Duodenal mucosa (tissue), 2 donors: ENCODE measurements at regions not wholly inside any gene's neighbourhood (a gene's known extent, or its start where the extent isn't known, plus 50 kb on each side); places are given as distances from the start of the nearest gene placed in this dataset.

Experiments
- H3K27ac ChIP-seq: one replicate; pipeline ENCODE4 v1.7.0; 2013; ENCODE audit warnings: low read depth, low read length
- H3K27me3 ChIP-seq, 2 donors: one replicate each; pipeline ENCODE4 v1.7.0; 2013; ENCODE audit warnings: low read length in 2 of 2, control low read depth in 1 of 2; ENCODE audit not compliant: insufficient read depth in 2 of 2, control insufficient read depth in 1 of 2
- H3K36me3 ChIP-seq, 2 donors: one replicate each; pipeline ENCODE4 v1.7.0; 2013; ENCODE audit warnings: low read length in 2 of 2, control low read depth in 1 of 2; ENCODE audit not compliant: insufficient read depth in 2 of 2, control insufficient read depth in 1 of 2
- H3K4me1 ChIP-seq, 2 donors: one replicate each; pipeline ENCODE4 v1.7.0; 2013; ENCODE audit warnings: low read length in 2 of 2, control low read depth in 1 of 2; ENCODE audit not compliant: insufficient read depth in 2 of 2, control insufficient read depth in 1 of 2
- H3K4me3 ChIP-seq, 2 donors: one replicate each; pipeline ENCODE4 v1.7.0; 2013; ENCODE audit warnings: low read length in 2 of 2, low read depth in 1 of 2
- H3K9ac ChIP-seq, 2 donors: one replicate each; pipeline ENCODE4 v1.7.0; 2013; ENCODE audit warnings: low read length in 2 of 2, low read depth in 1 of 2
- H3K9me3 ChIP-seq, 2 donors: one replicate each; pipeline ENCODE4 v1.7.0; 2013; ENCODE audit warnings: low read length in 2 of 2, control low read depth in 1 of 2; ENCODE audit not compliant: control insufficient read depth in 1 of 2

DNA sequence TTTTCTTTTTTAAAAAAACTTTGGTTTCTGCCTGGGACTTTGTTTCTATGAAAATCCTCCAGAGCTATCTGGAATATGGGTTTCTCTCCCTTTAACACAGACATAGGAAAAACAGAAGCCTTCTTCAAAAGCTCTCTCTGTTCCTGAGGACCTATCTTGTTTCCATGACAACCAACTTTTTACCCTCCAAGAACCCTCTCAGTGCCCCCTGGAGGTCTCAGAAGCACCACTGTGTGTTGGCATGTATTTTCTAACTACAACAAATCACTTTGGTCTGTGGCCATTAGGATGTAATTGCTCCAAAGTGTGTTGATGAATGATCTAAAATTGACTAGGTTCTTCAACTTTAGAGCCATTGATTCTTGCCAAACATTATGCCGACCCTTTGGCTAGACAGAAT, 1331.6 kb downstream of the ADGRL3 start:
- Histone ChIP-seq H3K27ac (no peak overlapping the region), H3K9ac (no peak overlapping the region), H3K9me3 (no peaks in the 10 kb centered on the region), H3K36me3 (no peaks in the 10 kb centered on the region), H3K4me1 (peaks cover 13 to 14% of the 10 kb centered on the region in 2 donors), H3K27me3 (no peaks in the 10 kb centered on the region), H3K4me3 (no peak overlapping the region)

DNA sequence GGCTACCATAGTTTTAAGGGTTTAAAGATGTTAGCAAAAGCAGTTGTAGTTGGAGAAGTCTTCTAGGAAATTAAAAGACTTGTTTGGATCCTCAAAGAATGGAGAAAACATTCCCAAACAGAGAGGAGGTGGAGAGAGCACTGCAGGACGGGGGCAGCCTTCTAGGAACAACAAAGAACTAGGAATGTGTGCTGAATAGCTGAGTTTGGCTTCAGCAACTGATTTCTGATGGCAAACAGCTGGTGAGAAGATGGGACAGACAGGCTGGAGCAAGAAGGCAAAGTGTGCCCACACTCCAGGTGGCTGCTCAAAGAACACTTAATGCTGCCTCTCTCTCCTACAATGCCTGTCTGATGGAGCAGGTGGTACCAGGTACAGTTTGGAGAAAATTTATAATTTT, 1331.1 kb downstream of the ADGRL3 start:
- Histone ChIP-seq H3K27ac (no peak overlapping the region), H3K9ac (no peak overlapping the region), H3K4me3 (no peak overlapping the region), H3K27me3 (no peaks in the 10 kb centered on the region), H3K9me3 (no peaks in the 10 kb centered on the region), H3K4me1 (peaks cover 13 to 14% of the 10 kb centered on the region in 2 donors), H3K36me3 (no peaks in the 10 kb centered on the region)

GRCh38 chr4:62528874-62529273, 1328.7 kb downstream of the ADGRL3 start:
- H3K4me3 ChIP-seq, result no peak overlapping the region
- H3K9ac ChIP-seq, result no peak overlapping the region
- no peaks in the 10 kb centered on the region for H3K36me3 ChIP-seq
- H3K9me3 ChIP-seq, result peaks cover 0 to 1% of the 10 kb centered on the region in 2 donors
- no peak overlapping the region for H3K27ac ChIP-seq
- no peaks in the 10 kb centered on the region for H3K27me3 ChIP-seq
- H3K4me1 ChIP-seq, result peaks cover 5 to 14% of the 10 kb centered on the region in 2 donors

DNA sequence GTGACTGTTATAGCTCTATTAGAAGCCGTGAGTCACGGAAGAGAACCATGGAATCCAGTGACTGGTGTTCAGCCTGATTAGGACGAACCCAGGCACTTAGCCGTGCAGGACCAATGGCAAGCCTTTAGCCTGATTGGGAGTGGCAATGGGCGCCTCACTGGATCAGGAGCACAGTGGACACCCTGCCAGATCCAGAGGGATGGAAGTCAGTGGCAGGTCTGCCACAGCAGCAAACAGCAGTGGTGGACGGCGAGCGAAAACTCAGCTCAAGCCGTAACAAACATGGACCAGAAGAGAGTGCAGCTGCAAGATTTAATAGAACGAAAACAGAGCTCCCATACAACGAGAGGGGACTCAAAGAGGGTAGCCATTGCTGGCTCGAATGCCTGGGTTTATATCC, 1326.5 kb downstream of the ADGRL3 start:
- no peaks in the 10 kb centered on the region for H3K27me3 ChIP-seq
- H3K4me3 ChIP-seq, result no peak overlapping the region
- no peaks in the 10 kb centered on the region for H3K36me3 ChIP-seq
- no peak overlapping the region for H3K9ac ChIP-seq
- peaks cover 0 to 1% of the 10 kb centered on the region in 2 donors for H3K9me3 ChIP-seq
- peaks cover 5 to 9% of the 10 kb centered on the region in 2 donors for H3K4me1 ChIP-seq
- no peak overlapping the region for H3K27ac ChIP-seq

GRCh38 chr4:62523256-62523655, 1323.1 kb downstream of the ADGRL3 start:
- Histone ChIP-seq H3K36me3 (no peaks in the 10 kb centered on the region), H3K4me3 (no peak overlapping the region), H3K9ac (no peak overlapping the region), H3K9me3 (peaks cover 0 to 1% of the 10 kb centered on the region in 2 donors), H3K4me1 (no peaks in the 10 kb centered on the region), H3K27me3 (no peaks in the 10 kb centered on the region), H3K27ac (no peak overlapping the region)

- Histone ChIP-seq H3K4me1 (no peaks in the 10 kb centered on the region), H3K36me3 (no peaks in the 10 kb centered on the region), H3K9ac (no peak overlapping the region), H3K27ac (no peak overlapping the region), H3K27me3 (no peaks in the 10 kb centered on the region), H3K4me3 (no peak overlapping the region), H3K9me3 (peaks cover 0 to 1% of the 10 kb centered on the region in 2 donors)
Observed at GRCh38 chr4:62522273-62522672, 1322.1 kb downstream of the ADGRL3 start.

GRCh38 chr4:62517716-62518115, 1317.6 kb downstream of the ADGRL3 start:
- Histone ChIP-seq H3K36me3 (no peaks in the 10 kb centered on the region), H3K27me3 (no peaks in the 10 kb centered on the region), H3K27ac (no peak overlapping the region), H3K9ac (no peak overlapping the region), H3K4me3 (no peak overlapping the region), H3K4me1 (no peaks in the 10 kb centered on the region), H3K9me3 (no peaks in the 10 kb centered on the region)

DNA sequence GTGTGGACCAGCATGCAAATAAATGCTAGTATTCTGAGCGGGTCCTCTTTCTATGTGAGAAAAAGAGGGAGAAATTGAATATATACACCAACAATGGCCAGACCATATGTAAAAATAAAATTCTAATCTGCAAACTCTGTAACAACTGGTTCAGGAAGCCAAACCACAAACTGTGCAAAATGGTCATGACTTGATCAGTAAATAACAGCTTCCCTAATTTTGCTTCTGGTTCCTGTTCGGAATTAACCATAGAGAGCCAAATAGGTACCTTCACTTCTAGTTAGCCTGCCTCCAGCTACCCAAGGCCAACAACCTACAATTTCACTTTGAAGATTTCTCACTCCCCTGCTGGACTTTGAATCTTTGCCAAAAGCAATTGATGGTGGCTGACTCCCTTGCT, 1313.2 kb downstream of the ADGRL3 start:
- Histone ChIP-seq H3K36me3 (no peaks in the 10 kb centered on the region), H3K27ac (no peak overlapping the region), H3K4me3 (no peak overlapping the region), H3K4me1 (no peaks in the 10 kb centered on the region), H3K27me3 (no peaks in the 10 kb centered on the region), H3K9me3 (no peaks in the 10 kb centered on the region), H3K9ac (no peak overlapping the region)

DNA sequence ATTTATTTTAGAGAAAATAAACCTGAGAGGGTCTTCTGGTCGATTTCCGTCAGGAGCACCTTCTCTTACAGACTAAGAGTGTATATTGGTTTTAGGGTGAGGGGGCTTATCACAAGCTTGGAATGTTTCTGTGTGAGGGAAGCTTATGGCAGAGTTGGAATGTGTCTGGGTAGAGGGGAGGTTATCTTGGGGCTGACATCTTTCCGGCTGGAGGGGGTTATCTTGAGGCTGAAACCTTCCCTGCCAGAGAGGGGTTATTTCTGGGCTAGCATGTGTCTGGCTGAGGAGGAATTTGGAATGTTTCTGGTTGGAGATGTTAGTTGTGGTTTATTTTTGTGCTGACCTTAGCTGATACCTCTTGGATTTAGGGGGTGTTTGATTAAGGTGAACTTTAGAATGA, 1312.1 kb downstream of the ADGRL3 start:
- H3K9me3 ChIP-seq, result no peaks in the 10 kb centered on the region
- no peaks in the 10 kb centered on the region for H3K27me3 ChIP-seq
- H3K4me3 ChIP-seq, result no peak overlapping the region
- no peaks in the 10 kb centered on the region for H3K36me3 ChIP-seq
- H3K4me1 ChIP-seq, result no peaks in the 10 kb centered on the region
- H3K9ac ChIP-seq, result no peak overlapping the region
- H3K27ac ChIP-seq, result no peak overlapping the region

- no peak overlapping the region for H3K9ac ChIP-seq
- H3K27ac ChIP-seq, result no peak overlapping the region
- H3K4me3 ChIP-seq, result no peak overlapping the region
- H3K36me3 ChIP-seq, result no peaks in the 10 kb centered on the region
- H3K27me3 ChIP-seq, result no peaks in the 10 kb centered on the region
- H3K9me3 ChIP-seq, result no peaks in the 10 kb centered on the region
- no peaks in the 10 kb centered on the region for H3K4me1 ChIP-seq
Observed at GRCh38 chr4:62510228-62510627, 1310.1 kb downstream of the ADGRL3 start.

GRCh38 chr4:62500296-62500695, 1300.2 kb downstream of the ADGRL3 start:
- H3K27me3 ChIP-seq, result no peaks in the 10 kb centered on the region
- H3K9ac ChIP-seq, result no peak overlapping the region
- no peaks in the 10 kb centered on the region for H3K9me3 ChIP-seq
- H3K27ac ChIP-seq, result no peak overlapping the region
- no peaks in the 10 kb centered on the region for H3K4me1 ChIP-seq
- no peak overlapping the region for H3K4me3 ChIP-seq
- H3K36me3 ChIP-seq, result no peaks in the 10 kb centered on the region
